HCT116 (cell line): ENCODE measurements at regions not wholly inside any gene's neighbourhood (a gene's known extent, or its start where the extent isn't known, plus 50 kb on each side); places are given as distances from the start of the nearest gene placed in this dataset.

Experiments
- ATAC-seq: fragments of 200-7000 bp; cut with Tn5 transposase; 2 replicates; pipeline ENCODE4 v1.9.1; 2020; ENCODE audit warnings: mild to moderate bottlenecking, moderate library complexity
- BruUV-seq: library from RNA; stranded (reverse); fragments of 400-500 nt; replicated peaks from 2 replicates; lab custom pipeline; 2021; lab: Mats Ljungman, UMichigan
- CTCF ChIA-PET: fragments of 300-600 bp; sonication (Branson Sonifier 250); formaldehyde crosslinking; loops from one replicate; lab custom pipeline; 2021; ENCODE audit warnings: antibody characterized with exemption; lab: Charles Lee
- POLR2A ChIA-PET: fragments of 300-600, 350-600 bp; sonication (Branson Sonifier 250); formaldehyde crosslinking; loops from one replicate; lab custom pipeline; 2021; ENCODE audit warnings: antibody characterized with exemption; lab: Charles Lee
- RAD21 ChIA-PET, 2 experiments: fragments of 300-600 bp; sonication (Branson Sonifier 250); formaldehyde crosslinking; loops; one replicate each; lab custom pipeline; 2023; ENCODE audit warnings: low total read pairs in 2 of 2; ENCODE audit not compliant: uncharacterized antibody in 2 of 2, unreplicated experiment in 2 of 2, low non-redundant PET in 1 of 2; lab: Charles Lee
- DNase-seq: peaks from one replicate; pipeline ENCODE4 v3.0.0-alpha.2; 2010; ENCODE audit warnings: low read depth, low spot score
- H2AFZ ChIP-seq: fragments of 200-600 bp; shearing (Covaris generic), sonication (generic); 2 replicates; pipeline ENCODE4 v1.6.1; 2017; ENCODE audit warnings: low read depth, mixed run types, mixed read lengths, antibody characterized with exemption, low read length; ENCODE audit not compliant: poor library complexity, severe bottlenecking
- H3K27ac ChIP-seq: 2 replicates; pipeline ENCODE4 v1.5.1; 2012; ENCODE audit warnings: low read depth, low read length
- H3K27me3 ChIP-seq: fragments of 200-600 bp; sonication (generic); 2 replicates; pipeline ENCODE4 v1.6.1; 2016; ENCODE audit warnings: mixed run types, low read length, mixed read lengths; ENCODE audit not compliant: insufficient read depth
- H3K36me3 ChIP-seq, 2 experiments: fragments of 200-500 bp in 1 of 2; fragments of 200-600 bp in 1 of 2; sonication (Bioruptor generic) in 1 of 2; sonication (generic) in 1 of 2; 2 replicates each; pipeline versions ENCODE4 v1.5.1 to v1.6.1; 2014 to 2016; ENCODE audit warnings: low read length in 2 of 2, inconsistent platforms in 1 of 2, mixed read lengths in 1 of 2, mixed run types in 1 of 2; ENCODE audit not compliant: insufficient read depth in 2 of 2, control insufficient read depth in 1 of 2
- H3K4me1 ChIP-seq, 2 experiments: fragments of 200-600 bp in 1 of 2; sonication (generic) in 1 of 2; 2 replicates each; pipeline versions ENCODE4 v1.5.1 to v1.6.1; 2012 to 2017; ENCODE audit warnings: low read length in 2 of 2, inconsistent platforms in 1 of 2, mild to moderate bottlenecking in 1 of 2, mixed read lengths in 1 of 2, mixed run types in 1 of 2, moderate library complexity in 1 of 2; ENCODE audit not compliant: insufficient read depth in 2 of 2, control insufficient read depth in 1 of 2
- H3K4me2 ChIP-seq: fragments of 200-600 bp; sonication (generic); 2 replicates; pipeline ENCODE4 v1.6.1; 2017; ENCODE audit warnings: mixed run types, low read length, mixed read lengths
- H3K4me3 ChIP-seq, 2 experiments: fragments of 200-600 bp in 1 of 2; sonication (generic) in 1 of 2; replicated peaks in 1 of 2; 2 replicates each; pipeline ENCODE4 v1.5.1; 2011 to 2016; ENCODE audit warnings: low read length in 2 of 2, control low read depth in 1 of 2, low read depth in 1 of 2, mild to moderate bottlenecking in 1 of 2, mixed read lengths in 1 of 2, mixed run types in 1 of 2
- H3K79me2 ChIP-seq: fragments of 200-600 bp; sonication (generic); 2 replicates; pipeline ENCODE4 v1.6.1; 2017; ENCODE audit warnings: mild to moderate bottlenecking, mixed run types, low read length, moderate library complexity, mixed read lengths; ENCODE audit not compliant: insufficient read depth
- H3K9ac ChIP-seq: fragments of 200-600 bp; sonication (generic); 2 replicates; pipeline ENCODE4 v1.6.1; 2016; ENCODE audit warnings: low read length, mixed read lengths
- H3K9me2 ChIP-seq: fragments of 200-600 bp; sonication (generic), shearing (Covaris generic); 2 replicates; pipeline ENCODE4 v1.6.1; 2017; ENCODE audit warnings: mixed run types, mild to moderate bottlenecking, moderate library complexity; ENCODE audit not compliant: insufficient read depth
- H3K9me3 ChIP-seq, 2 experiments: fragments of 200-500 bp in 1 of 2; fragments of 200-600 bp in 1 of 2; sonication (Bioruptor generic) in 1 of 2; sonication (generic) in 1 of 2; 2 replicates each; pipeline ENCODE4 v1.6.1; 2014 to 2017; ENCODE audit warnings: low read length in 2 of 2, mixed read lengths in 2 of 2, inconsistent platforms in 1 of 2, low read depth in 1 of 2, mild to moderate bottlenecking in 1 of 2, mixed run types in 1 of 2, moderate library complexity in 1 of 2; ENCODE audit not compliant: control insufficient read depth in 1 of 2, insufficient read depth in 1 of 2
- H4K20me1 ChIP-seq: fragments of 200-600 bp; sonication (generic), shearing (Covaris generic); 2 replicates; pipeline ENCODE4 v1.6.1; 2017; ENCODE audit warnings: mixed run types, mild to moderate bottlenecking, moderate library complexity; ENCODE audit not compliant: insufficient read depth
- CBX3 ChIP-seq: IDR thresholded peaks from 2 replicates; pipeline ENCODE4 v1.6.1; 2012; ENCODE audit warnings: low read depth
- CEBPB ChIP-seq: IDR thresholded peaks from 2 replicates; pipeline ENCODE4 v1.6.1; 2012; ENCODE audit warnings: low read depth
- EGR1 ChIP-seq: IDR thresholded peaks from 2 replicates; pipeline ENCODE4 v1.6.1; 2012; ENCODE audit warnings: low read depth
- EZH2 ChIP-seq: fragments of 200-600 bp; sonication (generic); IDR thresholded peaks from 2 replicates; pipeline ENCODE4 v1.6.1; 2017; ENCODE audit warnings: antibody characterized with exemption, mixed run types
- EZH2phosphoT487 ChIP-seq: fragments of 200-600 bp; IDR thresholded peaks from 2 replicates; pipeline ENCODE4 v1.6.1; 2018; ENCODE audit warnings: antibody characterized with exemption, borderline replicate concordance
- FOSL1 ChIP-seq: IDR thresholded peaks from 2 replicates; pipeline ENCODE4 v1.6.1; 2012; ENCODE audit warnings: low read depth
- JUND ChIP-seq: IDR thresholded peaks from 2 replicates; pipeline ENCODE4 v1.6.1; 2012
- POLR2A ChIP-seq: IDR thresholded peaks from 2 replicates; pipeline ENCODE4 v1.7.0; 2011; ENCODE audit warnings: borderline replicate concordance; ENCODE audit not compliant: insufficient read depth, insufficient read length; ENCODE audit errors: extremely low read depth
- POLR2AphosphoS5 ChIP-seq: IDR thresholded peaks from 2 replicates; pipeline ENCODE4 v1.6.1; 2011; ENCODE audit warnings: mild to moderate bottlenecking, low read depth, low read length, moderate library complexity
- RAD21 ChIP-seq: IDR thresholded peaks from 2 replicates; pipeline ENCODE4 v1.6.1; 2012; ENCODE audit warnings: low read depth, mild to moderate bottlenecking
- SIN3A ChIP-seq: IDR thresholded peaks from 2 replicates; pipeline ENCODE4 v1.6.1; 2012; ENCODE audit warnings: low read depth
- SP1 ChIP-seq: IDR thresholded peaks from 2 replicates; pipeline ENCODE4 v1.6.1; 2012; ENCODE audit warnings: low read depth
- TCF7L2 ChIP-seq: IDR thresholded peaks from 2 replicates; pipeline ENCODE4 v1.7.0; 2011; ENCODE audit warnings: borderline replicate concordance, inconsistent platforms; ENCODE audit not compliant: insufficient read depth, insufficient read length; ENCODE audit errors: extremely low read depth
- YY1 ChIP-seq: IDR thresholded peaks from 2 replicates; pipeline ENCODE4 v1.6.1; 2011; ENCODE audit warnings: low read length, low read depth, moderate library complexity, mild to moderate bottlenecking; ENCODE audit not compliant: insufficient replicate concordance; ENCODE audit errors: extremely low read depth
- ZNF274 ChIP-seq: fragments of 200-500 bp; sonication (Bioruptor generic); IDR thresholded peaks from 2 replicates; pipeline ENCODE4 v1.6.1; 2014; ENCODE audit warnings: mild to moderate bottlenecking, low read depth, low read length, inconsistent platforms
- intact Hi-C: fragments of 100-400 bp; cut with micrococcal nuclease; formaldehyde crosslinking; loops from 2 replicates; pipeline ENCODE4 v1.10.0; 2022
- TF ChIP-seq, protein P1 (sequence below): IDR thresholded peaks from 2 replicates; pipeline ENCODE4 v1.6.1; 2012
- TF ChIP-seq, protein P2 (sequence below): IDR thresholded peaks from 2 replicates; pipeline ENCODE4 v1.6.1; 2011; ENCODE audit warnings: mild to moderate bottlenecking, low read length, moderate library complexity; ENCODE audit not compliant: insufficient replicate concordance; ENCODE audit errors: extremely low read depth
- TF ChIP-seq, protein P3 (sequence below): IDR thresholded peaks from 2 replicates; pipeline ENCODE4 v1.6.1; 2012

DNA sequence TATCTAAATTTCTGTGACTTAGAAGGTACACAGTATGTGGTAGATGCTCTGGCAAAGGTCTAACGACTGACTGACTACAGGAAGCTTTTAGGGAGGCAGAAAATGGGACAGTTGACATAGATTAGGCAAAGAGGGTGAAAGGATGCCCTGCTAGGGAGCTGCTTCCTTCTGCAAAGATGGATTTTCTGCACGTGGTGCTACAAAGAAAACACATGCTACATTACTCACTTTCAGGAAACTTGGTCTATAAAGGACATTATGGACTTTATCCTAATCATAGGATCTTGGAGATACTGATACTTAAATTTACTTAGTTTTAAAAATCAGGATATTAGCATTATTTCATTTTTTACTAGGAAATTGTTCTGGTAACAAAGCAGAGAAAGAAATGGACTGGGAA lies 405.8 kb upstream of the ADAMTS16 start:
- Histone ChIP-seq H3K79me2 (no peaks in the 10 kb centered on the region), H3K27me3 (no peaks in the 10 kb centered on the region), H3K9me3 (peaks cover 9 to 31% of the 10 kb centered on the region in 2 experiments; a peak in 2 of 4 replicates), H3K27ac (no peak overlapping the region), H3K4me1 (no peaks in the 10 kb centered on the region)
- POLR2A ChIA-PET = no interaction called here
- intact Hi-C loops = no loop called here
- TF ChIP-seq CBX3 = no peak
- no peak for TF ChIP-seq POLR2A
- TF ChIP-seq SIN3A = no peak
- no peak for TF ChIP-seq SP1
- TF ChIP-seq EGR1 = no peak
- TF ChIP-seq, all 23 proteins: peak for 0
- no TSS peak for BruUV-seq
- DNase-seq (no peak), ATAC-seq (no peak)
- no peak overlapping the region for H3K4me3 ChIP-seq
- no peak overlapping the region for H3K9ac ChIP-seq
- H4K20me1 ChIP-seq = no peaks in the 10 kb centered on the region
- H2AFZ ChIP-seq = no peak overlapping the region
- H3K36me3 ChIP-seq = no peaks in the 10 kb centered on the region
- CTCF ChIA-PET = no interaction called here
- H3K9me2 ChIP-seq = no peaks in the 10 kb centered on the region
- H3K4me2 ChIP-seq = no peak overlapping the region
- RAD21 ChIA-PET = no interaction called here

DNA sequence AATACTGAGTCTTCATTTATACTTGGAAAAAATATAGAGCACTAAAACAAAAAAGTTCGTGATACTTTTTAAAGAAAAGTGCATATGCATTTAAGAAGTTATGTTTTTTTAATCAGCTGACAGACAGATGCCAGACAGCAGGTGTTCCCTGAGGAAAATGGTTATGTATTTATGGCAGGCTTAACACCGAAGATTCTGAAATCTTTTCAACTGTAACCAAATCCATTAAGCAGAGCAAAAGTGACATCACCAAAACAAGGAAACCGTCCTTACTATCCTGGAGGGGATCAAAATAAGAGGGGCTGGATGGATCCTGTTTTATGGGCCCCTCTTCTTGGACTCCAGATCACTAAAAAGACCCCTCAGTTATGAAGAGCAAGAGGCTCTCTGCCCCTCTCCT lies 404.9 kb upstream of the ADAMTS16 start:
- Histone ChIP-seq H3K36me3 (no peaks in the 10 kb centered on the region), H3K4me3 (no peak overlapping the region), H4K20me1 (no peaks in the 10 kb centered on the region), H2AFZ (no peak overlapping the region), H3K79me2 (no peaks in the 10 kb centered on the region), H3K27me3 (no peaks in the 10 kb centered on the region), H3K4me1 (no peaks in the 10 kb centered on the region), H3K9me2 (no peaks in the 10 kb centered on the region), H3K27ac (no peak overlapping the region), H3K4me2 (no peak overlapping the region), H3K9ac (no peak overlapping the region), H3K9me3 (peaks cover 13 to 40% of the 10 kb centered on the region in 2 experiments; a peak in 2 of 4 replicates)
- ChIA-PET CTCF (no interaction called here), RAD21 (no interaction called here), POLR2A (no interaction called here)
- no peak for ATAC-seq
- TF ChIP-seq FOSL1 (no peak), JUND (no peak), EZH2phosphoT487 (no peak), ZNF274 (no peak), POLR2A (no peak), POLR2AphosphoS5 (no peak), EZH2 (no peak), RAD21 (no peak), YY1 (no peak), TCF7L2 (no peak), SIN3A (no peak), CBX3 (no peak), CEBPB (no peak), SP1 (no peak)
- TF ChIP-seq, protein P1, sequence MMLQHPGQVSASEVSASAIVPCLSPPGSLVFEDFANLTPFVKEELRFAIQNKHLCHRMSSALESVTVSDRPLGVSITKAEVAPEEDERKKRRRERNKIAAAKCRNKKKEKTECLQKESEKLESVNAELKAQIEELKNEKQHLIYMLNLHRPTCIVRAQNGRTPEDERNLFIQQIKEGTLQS = no peak
- TF ChIP-seq, protein P2, sequence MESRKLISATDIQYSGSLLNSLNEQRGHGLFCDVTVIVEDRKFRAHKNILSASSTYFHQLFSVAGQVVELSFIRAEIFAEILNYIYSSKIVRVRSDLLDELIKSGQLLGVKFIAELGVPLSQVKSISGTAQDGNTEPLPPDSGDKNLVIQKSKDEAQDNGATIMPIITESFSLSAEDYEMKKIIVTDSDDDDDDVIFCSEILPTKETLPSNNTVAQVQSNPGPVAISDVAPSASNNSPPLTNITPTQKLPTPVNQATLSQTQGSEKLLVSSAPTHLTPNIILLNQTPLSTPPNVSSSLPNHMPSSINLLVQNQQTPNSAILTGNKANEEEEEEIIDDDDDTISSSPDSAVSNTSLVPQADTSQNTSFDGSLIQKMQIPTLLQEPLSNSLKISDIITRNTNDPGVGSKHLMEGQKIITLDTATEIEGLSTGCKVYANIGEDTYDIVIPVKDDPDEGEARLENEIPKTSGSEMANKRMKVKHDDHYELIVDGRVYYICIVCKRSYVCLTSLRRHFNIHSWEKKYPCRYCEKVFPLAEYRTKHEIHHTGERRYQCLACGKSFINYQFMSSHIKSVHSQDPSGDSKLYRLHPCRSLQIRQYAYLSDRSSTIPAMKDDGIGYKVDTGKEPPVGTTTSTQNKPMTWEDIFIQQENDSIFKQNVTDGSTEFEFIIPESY = no peak
- TF ChIP-seq, protein P3, sequence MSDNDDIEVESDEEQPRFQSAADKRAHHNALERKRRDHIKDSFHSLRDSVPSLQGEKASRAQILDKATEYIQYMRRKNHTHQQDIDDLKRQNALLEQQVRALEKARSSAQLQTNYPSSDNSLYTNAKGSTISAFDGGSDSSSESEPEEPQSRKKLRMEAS = no peak
- BruUV-seq = no TSS peak
- no peak for DNase-seq
- intact Hi-C loops = no loop called here
